VCaP (cell line): ENCODE measurements at regions not wholly inside any gene's neighbourhood (a gene's known extent, or its start where the extent isn't known, plus 50 kb on each side); places are given as distances from the start of the nearest gene placed in this dataset.
"Not testable (repeated sequence)": the region's sequence is repeated elsewhere in the genome, so short reads cannot be mapped to it uniquely, and the experiment has no call there.

Experiments used
- H3K27ac ChIP-seq: fragments of 450-650 bp; 2 replicates; pipeline ENCODE4 v1.5.1; 2017

DNA sequence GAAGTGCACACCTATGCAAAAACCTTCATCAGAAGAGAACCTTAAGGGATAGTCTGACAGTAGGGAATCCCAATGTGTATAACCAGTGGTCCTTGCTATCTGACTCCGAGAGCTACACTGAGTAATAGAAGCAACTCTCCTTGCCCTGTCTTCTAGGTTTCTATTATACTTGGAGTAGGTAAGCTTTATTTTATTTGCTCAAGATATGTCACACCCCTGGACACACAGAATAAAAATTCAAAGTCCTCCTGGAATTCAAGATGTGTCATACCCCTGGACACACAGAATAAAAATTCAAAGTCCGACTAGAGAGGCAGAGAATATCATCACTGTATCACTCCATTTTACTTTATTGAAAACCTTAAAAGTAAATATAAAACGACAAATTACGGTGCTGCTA lies 69.5 kb upstream of the NBPF11 start:
- H3K27ac ChIP-seq: not testable (repeated sequence)

DNA sequence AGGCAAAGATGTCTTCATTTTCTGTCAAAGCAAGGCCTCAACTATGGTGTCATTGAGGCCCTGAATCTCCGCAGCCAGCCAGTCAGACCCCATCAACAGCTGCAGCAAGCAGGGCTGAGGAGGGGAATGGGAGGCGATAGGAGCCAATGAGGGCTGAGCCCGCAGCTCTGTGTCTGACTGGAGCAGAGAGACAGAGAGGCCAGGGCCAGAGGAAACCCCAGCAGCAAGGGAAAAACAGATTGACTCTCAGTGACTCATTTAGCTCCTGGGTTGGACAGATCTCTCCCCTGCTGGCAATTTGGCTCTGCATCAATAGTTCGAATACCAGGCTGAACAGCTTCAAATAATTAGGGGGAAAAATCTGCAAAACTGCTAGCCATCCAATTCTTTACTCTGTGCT lies 67.1 kb upstream of the NBPF11 start:
- not testable (repeated sequence) for H3K27ac ChIP-seq

DNA sequence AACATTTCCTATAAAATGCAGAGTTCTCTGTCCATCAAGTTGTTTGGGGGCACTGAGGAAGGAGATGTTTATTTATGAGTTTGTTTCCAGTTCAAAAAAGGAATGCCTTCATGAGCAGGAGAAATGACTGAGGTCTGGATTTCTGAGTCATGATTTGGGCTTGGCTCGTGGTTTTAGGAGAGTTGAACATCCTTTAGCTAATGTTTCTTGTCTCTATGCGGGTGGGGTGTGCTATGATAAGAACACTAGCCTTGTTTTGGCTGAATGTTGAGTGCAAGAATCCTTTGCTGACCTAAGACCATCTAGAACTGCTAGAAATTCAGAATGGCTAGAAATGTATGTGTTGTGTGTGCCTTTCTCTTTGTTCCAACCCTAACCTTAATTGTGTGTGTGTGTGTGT lies 59.1 kb upstream of the NBPF11 start:
- H3K27ac ChIP-seq: not testable (repeated sequence)

DNA sequence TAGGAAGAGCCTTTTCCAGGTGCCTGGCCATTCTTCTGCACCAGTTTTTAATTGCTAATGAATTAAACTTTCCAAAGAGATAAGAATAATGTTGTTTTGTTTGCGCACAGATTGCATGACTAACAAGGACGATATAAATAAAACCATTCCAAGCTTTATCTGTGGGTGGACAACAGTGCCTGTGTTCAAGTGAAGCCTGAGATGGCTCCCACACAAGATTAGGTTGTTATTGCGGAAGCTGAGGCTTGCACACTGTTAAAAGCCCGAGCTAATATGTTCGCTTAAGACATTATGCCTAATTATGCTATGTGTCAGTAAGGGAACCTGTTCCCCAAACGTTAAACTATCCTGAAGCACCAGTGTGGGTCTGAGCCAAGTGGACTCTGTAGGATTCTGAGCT lies 58.5 kb upstream of the NBPF11 start:
- H3K27ac ChIP-seq: not testable (repeated sequence)

DNA sequence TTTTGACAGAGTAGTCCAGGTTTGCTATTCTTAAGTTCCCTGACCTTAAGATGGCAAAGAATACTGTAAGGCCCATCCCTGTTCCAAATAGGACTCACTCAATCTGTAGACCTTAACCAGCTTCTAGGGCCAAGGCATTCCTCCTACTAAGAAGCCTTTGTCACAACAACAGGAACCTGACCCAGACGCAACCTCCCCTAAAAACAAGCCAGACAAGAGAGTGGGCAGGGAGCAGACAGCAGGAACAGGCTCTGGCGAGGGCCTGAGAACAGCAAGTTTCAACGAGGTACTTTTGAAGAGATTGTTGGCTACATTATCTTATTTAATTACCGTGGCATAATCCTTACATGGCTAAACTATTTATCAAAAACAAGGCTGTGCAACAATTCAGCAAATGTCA lies 58.1 kb upstream of the NBPF11 start:
- H3K27ac ChIP-seq: not testable (repeated sequence)

DNA sequence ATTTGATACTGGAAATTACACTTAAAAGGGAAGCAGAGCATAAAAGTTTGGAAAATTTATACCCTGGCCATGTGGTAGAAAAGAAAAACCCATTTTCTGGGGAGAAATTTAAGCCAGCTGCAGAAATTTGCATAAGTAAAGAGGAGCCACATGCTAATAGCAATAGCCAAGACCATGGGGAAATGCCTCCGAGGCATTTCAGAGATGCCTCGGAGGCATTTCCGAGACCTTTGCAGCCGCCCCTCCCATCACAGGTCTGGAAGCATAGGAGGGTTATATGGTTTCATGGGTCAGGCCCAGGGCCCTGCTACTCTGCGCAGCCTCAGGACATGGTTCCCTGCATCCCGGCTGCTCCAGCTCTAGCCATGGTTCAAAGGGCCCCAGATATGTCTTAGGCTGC lies 49.9 kb upstream of the NBPF11 start:
- H3K27ac ChIP-seq: not testable (repeated sequence)
